Activated CD8-positive, alpha-beta T cell treated with anti-CD3 and anti-CD28 coated beads for 36 hours (primary cell): ENCODE measurements at regions not wholly inside any gene's neighbourhood (a gene's known extent, or its start where the extent isn't known, plus 50 kb on each side); places are given as distances from the start of the nearest gene placed in this dataset.

Source experiments
- ATAC-seq: fragments of 200-7000 bp; cut with Tn5 transposase; one replicate; pipeline ENCODE4 v1.10.0; 2021; ENCODE audit warnings: mild to moderate bottlenecking, moderate library complexity
- CTCF ChIA-PET: fragments of 350-600 bp; sonication (Branson Sonifier 250); formaldehyde crosslinking; loops from one replicate; lab custom pipeline; 2021; ENCODE audit warnings: antibody characterized with exemption; lab: Charles Lee
- POLR2A ChIA-PET: fragments of 350-600 bp; sonication (Branson Sonifier 250); formaldehyde crosslinking; loops from one replicate; lab custom pipeline; 2021; ENCODE audit warnings: antibody characterized with exemption; lab: Charles Lee
- DNase-seq: peaks from one replicate; pipeline ENCODE4 v3.0.0-alpha.2; 2020
- H3K27ac Mint-ChIP-seq: one replicate; pipeline ENCODE4 v1.8.0; 2021; ENCODE audit warnings: mild to moderate bottlenecking, mixed read lengths
- H3K27me3 Mint-ChIP-seq: one replicate; pipeline ENCODE4 v1.8.0; 2021; ENCODE audit warnings: mixed read lengths
- H3K36me3 Mint-ChIP-seq: one replicate; pipeline ENCODE4 v1.8.0; 2021; ENCODE audit warnings: low read depth, mixed read lengths
- H3K4me1 Mint-ChIP-seq: one replicate; pipeline ENCODE4 v1.8.0; 2021; ENCODE audit warnings: low read depth, mixed read lengths
- H3K4me3 Mint-ChIP-seq: one replicate; pipeline ENCODE4 v1.8.0; 2021; ENCODE audit warnings: mild to moderate bottlenecking, moderate library complexity, mixed read lengths
- H3K9me3 Mint-ChIP-seq: one replicate; pipeline ENCODE4 v1.8.0; 2021; ENCODE audit warnings: mixed read lengths
- CTCF ChIP-seq: fragments of 200-600 bp; IDR thresholded peaks from one replicate; pipeline ENCODE4 v1.8.0; 2022; ENCODE audit warnings: antibody characterized with exemption, mild to moderate bottlenecking
- intact Hi-C: fragments of 100-400 bp; cut with micrococcal nuclease; formaldehyde crosslinking; loops from one replicate; pipeline ENCODE4 v1.10.0; 2022

- POLR2A ChIA-PET = no interaction called here
- no peak overlapping the region for H3K4me3 Mint-ChIP-seq
Observed at GRCh38 chr15:80308002-80308401, 56.0 kb upstream of the CTXND1 start.

GRCh38 chr15:80309769-80310384 is 57.9 kb upstream of the CTXND1 start:
- peak; percentile 31 for TF ChIP-seq CTCF
- H3K4me3 Mint-ChIP-seq = no peak overlapping the region
- no peak for ATAC-seq
- no peaks in the 10 kb centered on the region for H3K9me3 Mint-ChIP-seq
- H3K36me3 Mint-ChIP-seq = no peaks in the 10 kb centered on the region
- H3K4me1 Mint-ChIP-seq = no peaks in the 10 kb centered on the region
- DNase-seq = peak; percentile 6
- H3K27me3 Mint-ChIP-seq = peaks cover 21% of the 10 kb centered on the region
- intact Hi-C loops = no loop called here
- no peak overlapping the region for H3K27ac Mint-ChIP-seq
- ChIA-PET POLR2A (no interaction called here), CTCF (interaction anchor here (0.6 to 1.3 kb wide), 2 partner anchors 67 to 436 kb away, joined by 3 read pairs; no protein-coding TSS in a partner anchor)

More at GRCh38 chr15:80308002-80308401, 56.0 kb upstream of the CTXND1 start:
- Mint-ChIP-seq H3K27ac (no peak overlapping the region), H3K27me3 (peaks cover 20% of the 10 kb centered on the region), H3K4me1 (no peaks in the 10 kb centered on the region), H3K36me3 (no peaks in the 10 kb centered on the region), H3K9me3 (no peaks in the 10 kb centered on the region)
- ATAC-seq (no peak), DNase-seq (no peak)
- no peak for TF ChIP-seq CTCF
- CTCF ChIA-PET = no interaction called here
- intact Hi-C loops = no loop called here

- Mint-ChIP-seq H3K36me3 (no peaks in the 10 kb centered on the region), H3K4me3 (no peak overlapping the region), H3K27ac (no peak overlapping the region), H3K9me3 (no peaks in the 10 kb centered on the region), H3K4me1 (no peaks in the 10 kb centered on the region), H3K27me3 (peaks cover 22% of the 10 kb centered on the region)
- intact Hi-C loops = no loop called here
- POLR2A ChIA-PET = no interaction called here
- no peak for TF ChIP-seq CTCF
- ATAC-seq (no peak), DNase-seq (no peak)
- CTCF ChIA-PET = no interaction called here
Observed at GRCh38 chr15:80310776-80311175, 58.8 kb upstream of the CTXND1 start.

GRCh38 chr15:80315289-80315987 is 63.4 kb upstream of the CTXND1 start:
- Mint-ChIP-seq H3K9me3 (no peaks in the 10 kb centered on the region), H3K36me3 (no peaks in the 10 kb centered on the region), H3K27me3 (peaks cover 18% of the 10 kb centered on the region), H3K4me1 (no peaks in the 10 kb centered on the region), H3K27ac (no peak overlapping the region), H3K4me3 (no peak overlapping the region)
- DNase-seq (no peak), ATAC-seq (no peak)
- POLR2A ChIA-PET = interaction anchor here (0.7 to 1.0 kb wide), 2 partner anchors 13 to 22 kb away, joined by 3 read pairs; no protein-coding TSS in a partner anchor
- intact Hi-C loops = no loop called here
- CTCF ChIA-PET = interaction anchor here (1.3 kb wide), 1 partner anchor 103 kb away, joined by 3 read pairs; no protein-coding TSS in a partner anchor
- TF ChIP-seq CTCF = no peak
